ENCODE measurements at regions not wholly inside any gene's neighbourhood (a gene's known extent, or its start where the extent isn't known, plus 50 kb on each side); places are given as distances from the start of the nearest gene placed in this dataset.

DNA sequence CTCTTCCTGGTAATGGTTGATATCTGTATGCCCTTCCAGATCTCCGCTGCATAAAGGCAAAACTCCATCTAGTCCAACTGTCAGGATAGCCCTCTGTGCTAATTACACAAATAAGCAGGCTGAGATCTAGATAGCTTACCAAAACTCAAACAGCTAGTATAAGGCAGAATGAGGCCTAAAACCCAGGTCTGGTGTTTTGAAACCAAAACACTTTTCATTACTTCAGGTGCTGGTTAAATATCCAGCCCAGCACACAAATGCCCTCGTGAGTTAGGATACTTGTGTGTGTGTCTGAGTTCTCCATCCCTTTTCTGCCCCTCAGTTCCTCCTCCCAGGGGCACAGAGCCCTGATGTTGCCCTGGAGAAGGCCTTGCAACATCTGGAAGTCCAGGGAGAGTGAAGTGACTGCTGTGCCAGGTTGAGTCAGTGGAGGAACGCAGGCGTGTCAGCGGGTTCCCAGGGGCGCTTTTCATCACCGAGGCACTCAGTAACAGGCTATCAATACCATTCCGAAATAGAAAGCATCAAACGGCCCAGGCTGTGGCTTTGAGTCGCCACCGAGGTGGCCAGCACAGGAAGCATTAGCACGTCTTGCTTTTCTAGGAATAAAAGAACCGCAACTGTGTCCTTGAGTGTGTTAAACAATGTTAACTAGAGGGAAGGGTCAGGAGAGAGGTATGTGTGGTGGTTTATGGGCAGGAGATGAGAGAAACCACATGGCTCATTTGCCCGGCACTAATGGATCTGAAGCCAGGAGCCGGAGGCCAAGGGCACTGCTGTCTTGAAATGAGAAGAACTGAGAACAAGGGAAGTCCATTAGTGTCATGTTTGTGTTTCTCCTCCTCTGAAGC, 90.7 kb upstream of the WLS start:
- TF ChIP-seq CTCF (IDR thresholded peaks at IDR 0.05) (no peak), POLR2A (IDR thresholded peaks at IDR 0.05) (no peak)
